SK-N-SH (cell line): ENCODE measurements at regions not wholly inside any gene's neighbourhood (a gene's known extent, or its start where the extent isn't known, plus 50 kb on each side); places are given as distances from the start of the nearest gene placed in this dataset.

Experiments
- CTCF ChIA-PET: fragments of 300-600, 350-600 bp; formaldehyde crosslinking; extraction: SDS; loops from one replicate; lab custom pipeline; 2021; lab: Yijun Ruan, JAX
- POLR2A ChIA-PET: fragments of 350-600 bp; sonication (Branson Sonifier 250); formaldehyde crosslinking; extraction: SDS; loops from one replicate; lab custom pipeline; 2020; ENCODE audit warnings: antibody characterized with exemption, inconsistent platforms; lab: Yijun Ruan, JAX
- DNase-seq: peaks from one replicate; pipeline ENCODE4 v3.0.0; 2012
- H2AFZ ChIP-seq: fragments of 200-600 bp; sonication (generic); 2 replicates; pipeline ENCODE4 v1.8.1; 2016; ENCODE audit warnings: antibody characterized with exemption, mild to moderate bottlenecking, low read depth
- H3F3A ChIP-seq: fragments of 200-600 bp; sonication (generic); replicated peaks from 2 replicates; pipeline ENCODE3; 2016; ENCODE audit warnings: antibody characterized with exemption, mild to moderate bottlenecking; ENCODE audit not compliant: insufficient read depth
- H3K27ac ChIP-seq, 2 experiments: fragments of 200-500 bp in 1 of 2; fragments of 200-600 bp in 1 of 2; sonication (Bioruptor generic) in 1 of 2; sonication (generic), shearing (Covaris generic) in 1 of 2; 2 replicates each; pipeline versions ENCODE4 v1.5.1 to v1.6.1; 2014 to 2016; ENCODE audit warnings: low read depth in 2 of 2, inconsistent platforms in 1 of 2, low read length in 1 of 2, mild to moderate bottlenecking in 1 of 2, mixed read lengths in 1 of 2
- H3K27me3 ChIP-seq: fragments of 200-600 bp; sonication (generic), shearing (Covaris generic); 2 replicates; pipeline ENCODE4 v1.6.1; 2016; ENCODE audit warnings: mixed run types; ENCODE audit not compliant: insufficient read depth
- H3K36me3 ChIP-seq, 2 experiments: fragments of 200-500 bp in 1 of 2; fragments of 200-600 bp in 1 of 2; sonication (Bioruptor generic) in 1 of 2; sonication (generic) in 1 of 2; replicated peaks in 1 of 2; 2 replicates each; pipeline versions ENCODE3 to v1.5.1; 2014 to 2016; ENCODE audit warnings: low read length in 1 of 2, mild to moderate bottlenecking in 1 of 2; ENCODE audit not compliant: insufficient read depth in 2 of 2, control insufficient read depth in 1 of 2
- H3K4me1 ChIP-seq, 2 experiments: fragments of 200-500 bp in 1 of 2; fragments of 200-600 bp in 1 of 2; sonication (Bioruptor generic) in 1 of 2; sonication (generic), shearing (Covaris generic) in 1 of 2; 2 replicates each; pipeline versions ENCODE4 v1.5.1 to v1.6.1; 2014 to 2016; ENCODE audit warnings: low read depth in 1 of 2, low read length in 1 of 2, mixed run types in 1 of 2; ENCODE audit not compliant: insufficient read depth in 2 of 2, control insufficient read depth in 1 of 2
- H3K4me2 ChIP-seq: fragments of 200-600 bp; sonication (generic), shearing (Covaris generic); 2 replicates; pipeline ENCODE4 v1.6.1; 2017; ENCODE audit warnings: mixed run types
- H3K4me3 ChIP-seq, 2 experiments: fragments of 200-500 bp in 1 of 2; fragments of 200-600 bp in 1 of 2; sonication (Bioruptor generic) in 1 of 2; sonication (generic), shearing (Covaris generic) in 1 of 2; 2 replicates each; pipeline versions ENCODE4 v1.5.1 to v1.8.1; 2014 to 2016; ENCODE audit warnings: low read depth in 2 of 2, inconsistent platforms in 1 of 2, low read length in 1 of 2, mild to moderate bottlenecking in 1 of 2, mixed read lengths in 1 of 2, moderate library complexity in 1 of 2
- H3K79me2 ChIP-seq: fragments of 200-600 bp; sonication (generic); 2 replicates; pipeline ENCODE4 v1.8.1; 2017; ENCODE audit warnings: mild to moderate bottlenecking; ENCODE audit not compliant: insufficient read depth
- H3K9ac ChIP-seq: fragments of 200-600 bp; sonication (generic); 2 replicates; pipeline ENCODE4 v1.6.1; 2017; ENCODE audit warnings: mixed run types
- H3K9me2 ChIP-seq: fragments of 200-600 bp; sonication (generic); 2 replicates; pipeline ENCODE4 v1.6.1; 2017; ENCODE audit warnings: mixed run types
- H3K9me3 ChIP-seq: fragments of 200-600 bp; sonication (generic); 2 replicates; pipeline ENCODE4 v1.6.1; 2017; ENCODE audit warnings: mixed run types, mild to moderate bottlenecking, moderate library complexity
- H4K20me1 ChIP-seq: fragments of 200-600 bp; sonication (generic); 2 replicates; pipeline ENCODE4 v1.6.1; 2017; ENCODE audit warnings: mild to moderate bottlenecking, mixed run types; ENCODE audit not compliant: insufficient read depth
- ELF1 ChIP-seq: IDR thresholded peaks from 2 replicates; pipeline ENCODE4 v1.4.0; 2012
- EZH2phosphoT487 ChIP-seq: fragments of 200-600 bp; sonication (generic); IDR thresholded peaks from 2 replicates; pipeline ENCODE4 v1.6.1; 2017; ENCODE audit warnings: low read depth, mixed run types, mild to moderate bottlenecking, antibody characterized with exemption, moderate library complexity, borderline replicate concordance
- FOSL2 ChIP-seq: IDR thresholded peaks from 2 replicates; pipeline ENCODE4 v1.4.0; 2012; ENCODE audit warnings: low read depth, mild to moderate bottlenecking, moderate library complexity, borderline replicate concordance
- FOXJ3 ChIP-seq: sonication (generic); formaldehyde crosslinking; IDR thresholded peaks from 2 replicates; pipeline ENCODE4 v1.5.1; 2020; ENCODE audit warnings: mild to moderate bottlenecking, missing genetic modification reagents
- FOXM1 ChIP-seq: IDR thresholded peaks from 2 replicates; pipeline ENCODE4 v1.4.0; 2012; ENCODE audit warnings: low read depth, mild to moderate bottlenecking
- GABPA ChIP-seq: IDR thresholded peaks from 2 replicates; pipeline ENCODE4 v1.4.0; 2012; ENCODE audit warnings: low read depth, mild to moderate bottlenecking
- GATA2 ChIP-seq: sonication (generic); formaldehyde crosslinking; IDR thresholded peaks from 2 replicates; pipeline ENCODE4 v1.5.0; 2020; ENCODE audit warnings: mild to moderate bottlenecking, missing genetic modification reagents
- MEF2A ChIP-seq: IDR thresholded peaks from 2 replicates; pipeline ENCODE4 v1.4.0; 2012; ENCODE audit warnings: low read depth, borderline replicate concordance
- NFIC ChIP-seq: IDR thresholded peaks from 2 replicates; pipeline ENCODE4 v1.4.0; 2012; ENCODE audit warnings: borderline replicate concordance
- POLR2AphosphoS5 ChIP-seq: IDR thresholded peaks from 2 replicates; pipeline ENCODE4 v1.6.1; 2012; ENCODE audit warnings: low read depth, low read length
- RCOR1 ChIP-seq: fragments of 150-350 bp; IDR thresholded peaks from 2 replicates; pipeline ENCODE4 v1.6.1; 2017; ENCODE audit warnings: antibody characterized with exemption, low read length
- RFX5 ChIP-seq: IDR thresholded peaks from 2 replicates; pipeline ENCODE4 v1.6.1; 2012; ENCODE audit warnings: mild to moderate bottlenecking, improper control_type of control experiment, low read length
- RXRA ChIP-seq: IDR thresholded peaks from 2 replicates; pipeline ENCODE4 v1.4.0; 2012; ENCODE audit warnings: low read depth, mild to moderate bottlenecking, borderline replicate concordance
- TCF12 ChIP-seq: IDR thresholded peaks from 2 replicates; pipeline ENCODE4 v1.4.0; 2012
- USF2 ChIP-seq: fragments of 150-350 bp; IDR thresholded peaks from 2 replicates; pipeline ENCODE4 v1.6.1; 2017; ENCODE audit warnings: antibody characterized with exemption, low read length, low read depth, borderline replicate concordance
- YY1 ChIP-seq: IDR thresholded peaks from 2 replicates; pipeline ENCODE4 v1.4.0; 2012; ENCODE audit warnings: low read depth, mild to moderate bottlenecking
- ZBTB33 ChIP-seq: IDR thresholded peaks from 2 replicates; pipeline ENCODE4 v1.4.0; 2012; ENCODE audit warnings: low read depth, borderline replicate concordance
- WGBS: methylation state at CpG from one replicate; pipeline ENCODE4 v1.1.6; 2017; ENCODE audit warnings: low lambda C conversion rate; 5-methylcytosine and 5-hydroxymethylcytosine counted together
- TF ChIP-seq, protein P1 (sequence below): IDR thresholded peaks from 2 replicates; pipeline ENCODE4; 2012

DNA sequence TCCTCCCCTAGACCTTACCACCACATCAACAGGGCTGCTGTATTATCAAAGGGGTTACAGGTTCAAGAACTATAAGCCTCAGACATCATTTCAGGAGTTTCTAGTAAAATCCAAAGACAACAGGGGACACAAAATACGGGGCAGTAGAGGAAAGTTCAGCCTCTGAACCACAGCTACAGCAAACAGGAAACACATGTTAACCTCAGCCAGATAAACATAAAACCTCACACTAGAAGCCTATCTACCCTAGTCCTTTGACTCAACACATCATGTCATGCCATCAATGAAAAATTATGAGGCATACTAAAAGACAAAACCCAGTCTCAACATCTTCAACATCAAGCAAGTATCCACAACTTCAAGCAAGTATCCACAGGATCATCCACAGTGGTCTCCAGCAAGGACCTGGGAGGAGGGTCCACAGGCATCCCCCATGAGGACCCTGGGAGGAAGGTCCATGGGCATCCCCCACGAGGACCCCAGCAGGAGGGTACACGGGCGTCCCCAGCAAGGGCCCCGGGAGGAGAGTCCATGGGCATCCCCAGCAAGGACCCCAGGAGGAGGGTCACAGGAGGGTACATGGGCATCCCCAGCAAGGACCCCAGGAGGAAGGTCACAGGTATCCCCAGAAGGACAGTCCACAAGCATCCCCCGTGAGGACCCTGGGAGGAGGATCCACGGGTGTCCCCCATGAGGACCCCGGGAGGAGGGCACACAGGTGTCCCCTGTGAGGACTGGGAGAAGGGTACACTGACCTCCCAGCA is 440.0 kb downstream of the MATN1 start:
- no peak overlapping the region for H3K9ac ChIP-seq
- H3F3A ChIP-seq: no peaks in the 10 kb centered on the region
- TF ChIP-seq RXRA: no peak
- TF ChIP-seq TCF12: no peak
- no peak for TF ChIP-seq YY1
- no peak for TF ChIP-seq MEF2A
- TF ChIP-seq ELF1: no peak
- TF ChIP-seq GABPA: no peak
- TF ChIP-seq RCOR1: no peak
- TF ChIP-seq RFX5: no peak
- TF ChIP-seq FOSL2: no peak
- H3K9me2 ChIP-seq: no peaks in the 10 kb centered on the region
- POLR2A ChIA-PET: no interaction called here
- H4K20me1 ChIP-seq: no peaks in the 10 kb centered on the region
- CTCF ChIA-PET: interaction anchor here (1.0 kb wide), 1 partner anchor 21 kb away, joined by 3 read pairs; no protein-coding TSS in a partner anchor
- no peak overlapping the region for H3K4me3 ChIP-seq
- no peaks in the 10 kb centered on the region for H3K9me3 ChIP-seq
- no peak overlapping the region for H3K4me2 ChIP-seq
- peaks cover 0 to 11% of the 10 kb centered on the region in 2 experiments; a peak in 2 of 4 replicates for H3K4me1 ChIP-seq
- no peaks in the 10 kb centered on the region for H3K79me2 ChIP-seq
- 6% methylated on average over 7 of the region's 8 CpGs for WGBS
- no peak for DNase-seq
- no peak overlapping the region for H3K27ac ChIP-seq
- no peak overlapping the region for H2AFZ ChIP-seq
- no peaks in the 10 kb centered on the region for H3K36me3 ChIP-seq
- no peaks in the 10 kb centered on the region for H3K27me3 ChIP-seq

GRCh38 chr1:30280572-30280971 is 442.8 kb downstream of the MATN1 start:
- no peaks in the 10 kb centered on the region for H3K9me3 ChIP-seq
- no peaks in the 10 kb centered on the region for H3F3A ChIP-seq
- no peaks in the 10 kb centered on the region for H3K27me3 ChIP-seq
- CTCF ChIA-PET: interaction anchor here (1.9 kb wide), 1 partner anchor 9 kb away, joined by 5 read pairs; no protein-coding TSS in a partner anchor
- POLR2A ChIA-PET: no interaction called here
- H3K79me2 ChIP-seq: no peaks in the 10 kb centered on the region
- DNase-seq: no peak
- H2AFZ ChIP-seq: no peak overlapping the region
- H3K9me2 ChIP-seq: no peaks in the 10 kb centered on the region
- TF ChIP-seq POLR2AphosphoS5 (no peak), TCF12 (no peak)
- no peaks in the 10 kb centered on the region for H3K4me1 ChIP-seq
- H3K36me3 ChIP-seq: no peaks in the 10 kb centered on the region
- no peak overlapping the region for H3K4me2 ChIP-seq
- no peaks in the 10 kb centered on the region for H4K20me1 ChIP-seq
- H3K27ac ChIP-seq: no peak overlapping the region
- 44% methylated on average over 2 of the region's 2 CpGs for WGBS
- no peak overlapping the region for H3K4me3 ChIP-seq
- H3K9ac ChIP-seq: no peak overlapping the region

- Histone ChIP-seq H3K9ac (no peak overlapping the region), H3K4me1 (no peaks in the 10 kb centered on the region), H3K27me3 (no peaks in the 10 kb centered on the region), H3F3A (no peaks in the 10 kb centered on the region), H2AFZ (no peak overlapping the region), H3K9me3 (no peaks in the 10 kb centered on the region), H3K79me2 (no peaks in the 10 kb centered on the region), H4K20me1 (no peaks in the 10 kb centered on the region), H3K4me2 (no peak overlapping the region), H3K27ac (no peak overlapping the region), H3K9me2 (no peaks in the 10 kb centered on the region), H3K36me3 (no peaks in the 10 kb centered on the region), H3K4me3 (no peak overlapping the region)
- POLR2A ChIA-PET: no interaction called here
- DNase-seq: no peak
- WGBS: 75% methylated on average over 4 of the region's 6 CpGs
- CTCF ChIA-PET: interaction anchor here (1.4 kb wide), 1 partner anchor 102 kb away, joined by 3 read pairs; no protein-coding TSS in a partner anchor
- TF ChIP-seq ZBTB33: no peak
- no peak for TF ChIP-seq ELF1
- TF ChIP-seq FOXJ3 (CRISPR knock-in tag): no peak
- no peak for TF ChIP-seq NFIC
- TF ChIP-seq, protein P1, sequence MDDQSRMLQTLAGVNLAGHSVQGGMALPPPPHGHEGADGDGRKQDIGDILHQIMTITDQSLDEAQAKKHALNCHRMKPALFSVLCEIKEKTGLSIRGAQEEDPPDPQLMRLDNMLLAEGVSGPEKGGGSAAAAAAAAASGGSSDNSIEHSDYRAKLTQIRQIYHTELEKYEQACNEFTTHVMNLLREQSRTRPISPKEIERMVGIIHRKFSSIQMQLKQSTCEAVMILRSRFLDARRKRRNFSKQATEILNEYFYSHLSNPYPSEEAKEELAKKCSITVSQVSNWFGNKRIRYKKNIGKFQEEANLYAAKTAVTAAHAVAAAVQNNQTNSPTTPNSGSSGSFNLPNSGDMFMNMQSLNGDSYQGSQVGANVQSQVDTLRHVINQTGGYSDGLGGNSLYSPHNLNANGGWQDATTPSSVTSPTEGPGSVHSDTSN: no peak
- TF ChIP-seq FOXM1: no peak
- TF ChIP-seq POLR2AphosphoS5: no peak
- TF ChIP-seq EZH2phosphoT487: no peak
- no peak for TF ChIP-seq GATA2 (CRISPR knock-in tag)
- no peak for TF ChIP-seq USF2
- no peak for TF ChIP-seq RCOR1
Observed at GRCh38 chr1:30277911-30278310, 445.5 kb downstream of the MATN1 start.
